Activated CD4-positive, alpha-beta T cell treated with anti-CD3 and anti-CD28 coated beads for 36 hours (primary cell): ENCODE measurements at regions not wholly inside any gene's neighbourhood (a gene's known extent, or its start where the extent isn't known, plus 50 kb on each side); places are given as distances from the start of the nearest gene placed in this dataset.

ENCODE experiments used
- ATAC-seq: fragments of 200-7000 bp; cut with Tn5 transposase; one replicate; pipeline ENCODE4 v1.10.0; 2021; ENCODE audit warnings: mild to moderate bottlenecking, moderate library complexity
- CTCF ChIA-PET: fragments of 350-600 bp; sonication (Branson Sonifier 250); formaldehyde crosslinking; loops from one replicate; lab custom pipeline; 2021; ENCODE audit warnings: antibody characterized with exemption; lab: Charles Lee
- POLR2A ChIA-PET: fragments of 350-600 bp; sonication (Branson Sonifier 250); formaldehyde crosslinking; loops from one replicate; lab custom pipeline; 2021; ENCODE audit warnings: antibody characterized with exemption, inconsistent platforms; lab: Charles Lee
- DNase-seq: peaks from one replicate; pipeline ENCODE4 v3.0.0-alpha.2; 2020
- H3K27ac Mint-ChIP-seq: one replicate; pipeline ENCODE4 v1.8.0; 2021; ENCODE audit warnings: mixed read lengths
- H3K27me3 Mint-ChIP-seq: one replicate; pipeline ENCODE4 v1.8.0; 2021; ENCODE audit warnings: mixed read lengths
- H3K36me3 Mint-ChIP-seq: one replicate; pipeline ENCODE4 v1.8.0; 2021; ENCODE audit warnings: low read depth, mixed read lengths
- H3K4me1 Mint-ChIP-seq: one replicate; pipeline ENCODE4 v1.8.0; 2021; ENCODE audit warnings: mixed read lengths
- H3K4me3 Mint-ChIP-seq: one replicate; pipeline ENCODE4 v1.8.0; 2021; ENCODE audit warnings: mild to moderate bottlenecking, moderate library complexity, mixed read lengths
- H3K9me3 Mint-ChIP-seq: one replicate; pipeline ENCODE4 v1.8.0; 2021; ENCODE audit warnings: low read depth, mixed read lengths
- intact Hi-C, 2 experiments: fragments of 100-400 bp; cut with DNase I in 1 of 2; cut with micrococcal nuclease in 1 of 2; formaldehyde crosslinking; loops; one replicate each; pipeline versions ENCODE4 v1.14.2 to v1.15.1; 2022 to 2024; cut with DNase I, micrococcal nuclease

DNA sequence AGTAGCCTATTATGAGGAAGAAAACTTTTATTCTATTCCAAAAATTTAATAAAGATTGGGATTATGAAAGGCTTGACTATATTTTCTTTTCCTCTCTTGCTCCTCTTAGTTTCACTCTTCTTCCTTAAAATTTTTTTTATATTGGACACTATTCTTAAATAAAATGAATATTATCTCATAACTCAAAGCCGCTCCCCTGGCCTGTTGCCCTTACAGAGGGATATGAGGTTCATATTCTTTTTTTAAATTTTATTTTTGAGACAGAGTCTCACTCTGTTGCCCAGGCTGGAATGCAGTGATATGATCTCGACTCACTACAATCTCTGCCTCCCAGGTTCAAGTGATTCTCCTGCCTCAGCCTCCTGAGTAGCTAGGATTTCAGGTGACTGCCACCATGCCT, 106.8 kb upstream of the MPDZ start:
- no peak overlapping the region for H3K27ac Mint-ChIP-seq
- ChIA-PET CTCF (no interaction called here), POLR2A (no interaction called here)
- ATAC-seq (no peak), DNase-seq (no peak)
- peaks cover 26% of the 10 kb centered on the region for H3K9me3 Mint-ChIP-seq
- H3K27me3 Mint-ChIP-seq = no peaks in the 10 kb centered on the region
- intact Hi-C loops = no loop called here
- no peaks in the 10 kb centered on the region for H3K4me1 Mint-ChIP-seq
- H3K4me3 Mint-ChIP-seq = no peak overlapping the region
- no peaks in the 10 kb centered on the region for H3K36me3 Mint-ChIP-seq

DNA sequence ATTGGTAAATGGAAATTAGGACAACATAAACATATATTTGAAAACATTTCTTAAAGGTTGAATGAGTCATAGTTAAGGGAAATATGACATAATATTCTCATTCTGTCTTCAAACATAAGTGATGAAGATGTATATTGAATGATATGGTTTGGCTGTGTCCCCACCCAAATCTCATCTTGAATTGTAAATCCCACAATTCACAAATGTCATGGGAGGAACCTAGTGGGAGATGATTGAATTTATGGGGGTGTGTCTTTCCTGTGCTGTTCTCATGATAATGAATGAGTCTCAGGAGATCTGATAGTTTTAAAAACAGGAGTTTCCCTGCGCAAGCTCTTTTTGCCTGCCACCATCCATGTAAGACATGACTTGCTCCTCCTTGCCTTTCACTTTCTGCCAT, 104.4 kb upstream of the MPDZ start:
- ChIA-PET POLR2A (no interaction called here), CTCF (no interaction called here)
- no peak overlapping the region for H3K27ac Mint-ChIP-seq
- no peak overlapping the region for H3K4me3 Mint-ChIP-seq
- ATAC-seq (no peak), DNase-seq (no peak)
- intact Hi-C loops = no loop called here
- H3K27me3 Mint-ChIP-seq = no peaks in the 10 kb centered on the region
- peaks cover 23% of the 10 kb centered on the region for H3K9me3 Mint-ChIP-seq
- no peaks in the 10 kb centered on the region for H3K4me1 Mint-ChIP-seq
- no peaks in the 10 kb centered on the region for H3K36me3 Mint-ChIP-seq

DNA sequence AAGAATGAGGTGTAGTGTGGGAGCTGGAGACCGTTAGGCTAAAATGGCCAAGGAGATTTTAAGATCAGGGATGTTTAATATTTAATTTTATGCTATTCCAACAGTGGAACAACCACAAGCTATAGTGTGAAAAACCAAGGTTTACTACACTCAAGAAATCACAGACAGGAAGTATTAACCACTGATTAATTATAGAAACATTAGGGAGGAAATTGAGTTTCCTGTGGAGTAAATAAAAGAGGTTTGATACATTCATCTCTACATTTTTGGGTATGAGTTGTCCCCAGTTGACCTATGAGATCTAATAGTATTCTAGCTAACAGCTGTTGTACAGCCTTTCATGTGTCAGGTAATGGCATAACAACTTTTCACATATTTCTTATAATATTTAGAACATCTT, 103.7 kb upstream of the MPDZ start:
- CTCF ChIA-PET = interaction anchor here (0.8 kb wide), 1 partner anchor 11 kb away, joined by 3 read pairs; no protein-coding TSS in a partner anchor
- H3K9me3 Mint-ChIP-seq = peaks cover 23% of the 10 kb centered on the region
- no peak for DNase-seq
- POLR2A ChIA-PET = no interaction called here
- no peaks in the 10 kb centered on the region for H3K4me1 Mint-ChIP-seq
- no peak overlapping the region for H3K27ac Mint-ChIP-seq
- no peaks in the 10 kb centered on the region for H3K27me3 Mint-ChIP-seq
- no peak overlapping the region for H3K4me3 Mint-ChIP-seq
- no peak for ATAC-seq
- H3K36me3 Mint-ChIP-seq = no peaks in the 10 kb centered on the region
- intact Hi-C loops = no loop called here

DNA sequence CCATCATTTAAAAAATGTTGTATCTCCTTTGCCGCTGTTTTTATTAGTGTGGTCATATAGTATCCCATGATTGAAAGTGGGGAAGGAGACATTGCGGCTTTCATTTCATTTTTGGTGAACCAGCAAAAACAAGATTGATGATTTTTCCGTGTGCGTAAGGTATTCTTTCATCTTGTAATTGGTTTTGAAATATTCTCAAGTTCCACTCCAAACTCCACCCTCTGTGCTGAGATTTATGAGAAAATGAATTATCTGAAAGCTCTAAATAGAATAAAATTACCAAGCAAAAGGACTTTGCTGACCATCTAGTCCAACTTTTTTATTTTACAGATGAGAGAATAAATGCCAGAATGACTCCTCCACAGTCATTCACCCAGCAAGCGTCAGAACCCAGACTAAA, 103.1 kb upstream of the MPDZ start:
- Mint-ChIP-seq H3K9me3 (peaks cover 23% of the 10 kb centered on the region), H3K4me1 (no peaks in the 10 kb centered on the region), H3K27me3 (no peaks in the 10 kb centered on the region), H3K27ac (no peak overlapping the region), H3K4me3 (no peak overlapping the region), H3K36me3 (no peaks in the 10 kb centered on the region)
- ATAC-seq (no peak), DNase-seq (no peak)
- intact Hi-C loops = no loop called here
- ChIA-PET POLR2A (no interaction called here), CTCF (interaction anchor here (0.8 kb wide), 1 partner anchor 10 kb away, joined by 3 read pairs; no protein-coding TSS in a partner anchor)

DNA sequence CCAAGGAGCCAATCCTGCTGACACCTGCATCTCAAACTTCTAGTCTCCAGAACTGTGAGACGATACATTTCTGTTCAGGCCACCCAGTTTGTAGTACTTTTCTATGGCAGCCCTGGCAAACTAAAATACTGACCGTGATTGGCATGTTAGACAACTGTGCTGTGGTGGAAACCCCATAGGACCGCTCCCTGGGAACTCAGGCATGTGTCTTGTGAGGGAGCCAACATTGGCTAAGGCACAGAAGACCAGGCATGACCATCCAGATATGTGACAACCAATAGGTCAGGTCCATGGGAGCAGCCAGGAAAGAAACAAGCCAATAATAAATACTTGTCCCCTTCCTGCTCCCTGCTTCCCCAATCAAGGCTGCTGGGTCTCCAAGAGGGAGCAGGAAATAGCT, 101.4 kb upstream of the MPDZ start:
- ATAC-seq (no peak), DNase-seq (no peak)
- ChIA-PET POLR2A (interaction anchor here (0.7 kb wide), 1 partner anchor 629 kb away, joined by 3 read pairs; no protein-coding TSS in a partner anchor), CTCF (interaction anchor here (0.7 kb wide), 1 partner anchor 38 kb away, joined by 3 read pairs; no protein-coding TSS in a partner anchor)
- H3K27ac Mint-ChIP-seq = no peak overlapping the region
- intact Hi-C loops = no loop called here
- no peaks in the 10 kb centered on the region for H3K36me3 Mint-ChIP-seq
- peaks cover 21% of the 10 kb centered on the region for H3K9me3 Mint-ChIP-seq
- H3K4me3 Mint-ChIP-seq = no peak overlapping the region
- H3K4me1 Mint-ChIP-seq = no peaks in the 10 kb centered on the region
- no peaks in the 10 kb centered on the region for H3K27me3 Mint-ChIP-seq

DNA sequence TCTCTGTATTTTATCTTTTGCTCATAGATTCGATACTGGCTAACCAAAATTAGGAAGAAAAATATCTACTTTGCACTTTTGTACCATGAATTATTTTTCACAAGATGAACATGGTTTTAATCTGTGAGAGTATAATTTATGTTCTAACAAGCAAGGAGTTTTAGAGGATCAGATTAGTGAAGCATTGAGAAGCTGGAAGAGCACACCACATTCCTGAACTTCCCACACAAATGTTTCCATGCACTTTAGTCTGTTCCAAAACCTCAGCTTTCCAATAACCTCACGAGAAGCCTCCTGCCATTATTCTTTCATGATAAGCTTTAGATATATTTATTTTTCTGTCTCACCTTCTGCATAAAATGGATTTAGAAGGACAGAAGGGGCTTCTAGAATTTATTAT, 98.7 kb upstream of the MPDZ start:
- Mint-ChIP-seq H3K27ac (no peak overlapping the region), H3K27me3 (no peaks in the 10 kb centered on the region), H3K9me3 (peaks cover 13% of the 10 kb centered on the region), H3K4me1 (no peaks in the 10 kb centered on the region), H3K36me3 (no peaks in the 10 kb centered on the region), H3K4me3 (no peak overlapping the region)
- intact Hi-C loops = no loop called here
- CTCF ChIA-PET = no interaction called here
- POLR2A ChIA-PET = no interaction called here
- ATAC-seq (no peak), DNase-seq (no peak)

DNA sequence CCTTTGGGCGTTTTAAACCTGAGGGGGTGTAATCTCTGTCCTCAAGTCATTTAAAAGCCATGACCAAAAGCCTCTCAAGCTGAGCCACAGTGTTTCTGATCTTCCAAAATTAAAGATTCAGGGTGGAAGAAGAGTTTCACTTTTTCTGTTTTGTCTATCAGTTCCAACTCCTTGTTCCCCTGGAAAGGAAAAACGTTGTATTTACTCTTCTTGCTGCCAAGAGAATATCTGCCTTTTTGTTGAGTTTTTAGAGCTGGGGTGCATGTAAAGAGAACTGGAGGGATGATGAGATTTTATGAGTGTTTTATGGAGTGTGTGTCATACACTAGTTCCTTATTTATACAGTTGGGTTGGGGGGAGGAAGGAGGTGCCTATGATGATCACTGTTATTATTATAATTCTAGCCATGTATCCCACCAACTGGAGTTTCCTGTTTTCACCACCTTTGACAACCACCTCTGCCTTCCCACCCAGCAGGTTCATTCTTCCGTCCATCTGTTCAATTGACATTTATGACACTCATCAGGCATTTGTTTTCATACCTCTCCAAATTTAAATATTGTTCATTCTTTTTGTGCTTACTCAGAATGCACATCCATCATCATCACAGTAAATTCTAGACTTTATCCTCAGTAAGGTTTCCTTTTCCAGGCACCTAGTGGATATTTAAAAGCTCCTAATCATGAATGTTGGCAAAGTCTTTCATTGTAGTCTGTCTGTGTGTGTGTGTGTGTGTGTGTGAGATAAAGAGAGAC, 97.9 kb upstream of the MPDZ start:
- no peak for ATAC-seq
- CTCF ChIA-PET = no interaction called here
- H3K4me3 Mint-ChIP-seq = no peak overlapping the region

DNA sequence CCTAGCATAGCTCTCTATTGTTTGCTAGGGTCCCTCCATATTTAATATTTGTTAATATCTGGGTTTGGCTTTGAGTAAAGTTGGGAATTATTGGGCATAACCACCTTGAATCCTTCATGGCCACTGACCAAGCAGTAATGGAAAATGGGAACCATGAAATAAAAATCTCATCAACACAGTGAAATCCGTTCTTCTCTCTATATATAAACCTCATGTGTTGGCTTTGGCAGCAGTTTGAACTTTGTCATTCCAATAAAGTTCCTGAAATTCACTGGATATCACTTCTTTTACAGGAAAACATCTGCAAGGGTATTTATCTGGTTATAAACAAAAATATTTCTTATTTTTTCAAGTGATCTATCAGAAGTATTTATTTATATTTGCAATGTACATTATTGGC, 93.0 kb upstream of the MPDZ start:
- Mint-ChIP-seq H3K36me3 (no peaks in the 10 kb centered on the region), H3K27me3 (no peaks in the 10 kb centered on the region), H3K4me3 (no peak overlapping the region), H3K9me3 (peaks cover 7% of the 10 kb centered on the region), H3K27ac (no peak overlapping the region), H3K4me1 (no peaks in the 10 kb centered on the region)
- ChIA-PET CTCF (interaction anchor here (1.0 kb wide), 1 partner anchor 10 kb away, joined by 3 read pairs; no protein-coding TSS in a partner anchor), POLR2A (no interaction called here)
- ATAC-seq = no peak
- no peak for DNase-seq
- intact Hi-C loops = no loop called here

More for the DNA sequence above, 97.9 kb upstream of the MPDZ start:
- no peaks in the 10 kb centered on the region for H3K27me3 Mint-ChIP-seq
- H3K27ac Mint-ChIP-seq = no peak overlapping the region
- no peaks in the 10 kb centered on the region for H3K4me1 Mint-ChIP-seq
- no peak for DNase-seq
- POLR2A ChIA-PET = no interaction called here
- H3K9me3 Mint-ChIP-seq = peaks cover 8% of the 10 kb centered on the region
- intact Hi-C loops = no loop called here
- no peaks in the 10 kb centered on the region for H3K36me3 Mint-ChIP-seq

DNA sequence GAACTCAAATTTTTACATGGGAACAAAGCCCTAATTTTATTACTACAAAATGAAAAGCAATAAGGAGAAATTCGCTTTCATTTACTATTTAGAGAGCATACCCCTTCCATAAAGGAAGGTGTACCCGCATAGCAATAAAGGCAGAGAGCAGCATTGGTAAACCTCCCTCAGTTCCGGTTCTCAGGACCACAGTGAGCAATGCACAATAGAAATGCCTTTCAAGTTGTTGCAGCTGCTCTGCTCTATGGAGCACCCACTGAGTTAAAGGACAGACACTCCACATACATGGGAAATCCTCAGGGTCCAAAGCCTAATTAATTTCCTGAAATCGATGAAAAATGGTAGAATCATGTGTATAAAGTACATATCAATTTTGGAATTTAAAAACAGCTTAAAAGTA, 89.9 kb upstream of the MPDZ start:
- intact Hi-C loops = no loop called here
- H3K27me3 Mint-ChIP-seq = no peaks in the 10 kb centered on the region
- no peak overlapping the region for H3K27ac Mint-ChIP-seq
- H3K36me3 Mint-ChIP-seq = no peaks in the 10 kb centered on the region
- CTCF ChIA-PET = no interaction called here
- POLR2A ChIA-PET = no interaction called here
- peaks cover 2% of the 10 kb centered on the region for H3K9me3 Mint-ChIP-seq
- no peak overlapping the region for H3K4me3 Mint-ChIP-seq
- DNase-seq (no peak), ATAC-seq (no peak)
- no peaks in the 10 kb centered on the region for H3K4me1 Mint-ChIP-seq

DNA sequence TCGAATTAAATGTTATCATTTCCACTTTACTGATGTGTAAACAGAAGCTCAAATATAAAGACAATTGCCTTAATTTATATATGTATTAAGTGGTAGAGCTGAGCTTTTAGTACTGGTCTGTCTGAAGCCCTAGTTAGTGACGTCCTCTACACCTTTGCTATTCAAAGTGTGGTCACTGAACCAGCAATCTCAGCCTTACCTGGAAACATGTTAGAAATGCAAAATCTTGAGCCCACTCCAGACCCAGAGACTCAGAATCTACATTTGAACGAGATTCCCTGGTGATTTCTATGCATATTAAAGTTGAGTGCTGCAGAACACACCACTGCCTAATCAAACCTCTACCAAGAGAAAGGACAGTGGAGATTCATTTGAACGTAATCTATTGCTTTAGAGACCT, 88.3 kb upstream of the MPDZ start:
- H3K27me3 Mint-ChIP-seq = no peaks in the 10 kb centered on the region
- peaks cover 2% of the 10 kb centered on the region for H3K9me3 Mint-ChIP-seq
- H3K27ac Mint-ChIP-seq = no peak overlapping the region
- no peak for DNase-seq
- ChIA-PET CTCF (no interaction called here), POLR2A (no interaction called here)
- no peaks in the 10 kb centered on the region for H3K36me3 Mint-ChIP-seq
- H3K4me1 Mint-ChIP-seq = no peaks in the 10 kb centered on the region
- H3K4me3 Mint-ChIP-seq = no peak overlapping the region
- ATAC-seq = no peak
- intact Hi-C loops = no loop called here

DNA sequence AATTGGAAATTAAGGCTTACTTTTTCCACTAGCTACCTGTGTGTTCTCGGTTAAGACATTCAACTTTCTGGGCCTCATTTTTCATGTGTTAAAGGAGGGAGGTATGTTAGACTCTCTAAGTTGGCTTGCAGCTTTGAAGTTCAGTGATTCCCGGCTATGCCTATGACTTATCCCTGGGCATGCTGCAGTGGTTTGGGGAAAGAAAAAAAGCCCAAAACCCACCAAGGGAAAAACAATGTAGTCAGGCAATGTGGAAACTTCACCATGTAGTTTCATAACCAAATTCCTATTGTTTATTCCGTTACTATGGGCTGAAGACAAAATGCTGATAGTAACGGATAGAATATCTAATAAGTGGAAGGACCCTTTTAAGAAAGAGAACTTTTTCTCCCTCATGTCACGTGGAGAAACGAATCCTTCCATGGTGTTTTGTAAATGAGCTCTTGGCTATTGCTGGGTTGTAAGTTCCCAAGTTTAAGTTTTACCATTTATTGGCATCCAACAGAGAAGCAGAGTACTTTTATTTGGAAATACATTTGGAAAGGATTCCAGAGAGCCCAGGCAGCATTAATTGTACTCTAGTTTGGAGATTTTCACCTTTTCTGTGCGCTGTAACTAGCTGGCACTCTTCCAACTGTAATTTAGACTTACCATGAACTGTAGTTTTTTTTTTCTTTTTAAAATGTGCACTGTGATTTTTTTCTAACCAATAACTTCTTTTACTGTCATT, 84.9 kb upstream of the MPDZ start:
- CTCF ChIA-PET = no interaction called here
- Mint-ChIP-seq H3K27ac (no peak overlapping the region), H3K27me3 (no peaks in the 10 kb centered on the region), H3K4me3 (no peak overlapping the region), H3K9me3 (no peaks in the 10 kb centered on the region), H3K4me1 (no peaks in the 10 kb centered on the region), H3K36me3 (no peaks in the 10 kb centered on the region)
- no peak for ATAC-seq
- DNase-seq = no peak
- intact Hi-C loops = no loop called here
- POLR2A ChIA-PET = no interaction called here

DNA sequence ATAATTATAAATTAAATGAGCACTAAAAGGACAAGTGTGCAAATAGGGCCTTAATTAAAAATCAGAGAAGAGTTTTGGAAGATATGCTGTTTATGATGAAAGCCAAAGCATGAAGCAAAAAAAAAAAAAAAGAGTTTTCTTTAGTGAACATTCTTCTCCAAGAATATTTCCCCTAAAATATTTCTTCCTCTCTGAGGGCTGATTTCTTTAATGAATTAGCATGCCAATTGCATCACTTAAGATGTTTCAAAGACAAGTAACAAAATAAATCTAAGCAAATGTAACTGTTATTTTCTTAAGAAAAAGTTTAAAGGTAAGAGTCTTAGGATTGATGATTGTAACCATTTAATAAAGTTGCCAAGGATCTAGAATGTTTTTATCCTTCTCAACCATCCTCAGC, 81.6 kb upstream of the MPDZ start:
- Mint-ChIP-seq H3K36me3 (no peaks in the 10 kb centered on the region), H3K4me3 (no peak overlapping the region), H3K4me1 (no peaks in the 10 kb centered on the region), H3K27me3 (no peaks in the 10 kb centered on the region), H3K27ac (no peak overlapping the region), H3K9me3 (no peaks in the 10 kb centered on the region)
- intact Hi-C loops = no loop called here
- POLR2A ChIA-PET = no interaction called here
- ATAC-seq = no peak
- no peak for DNase-seq
- CTCF ChIA-PET = no interaction called here
